Neutrophil (primary cell): ENCODE measurements at regions not wholly inside any gene's neighbourhood (a gene's known extent, or its start where the extent isn't known, plus 50 kb on each side); places are given as distances from the start of the nearest gene placed in this dataset.
"Not testable (repeated sequence)": the region's sequence is repeated elsewhere in the genome, so short reads cannot be mapped to it uniquely, and the experiment has no call there.

Experiments
- H3K27ac ChIP-seq: fragments of 200-600 bp; sonication (generic); 2 replicates; pipeline ENCODE4 v1.5.1; 2016; ENCODE audit warnings: mild to moderate bottlenecking, moderate library complexity
- H3K27me3 ChIP-seq: fragments of 200-600 bp; sonication (generic); 2 replicates; pipeline ENCODE4 v1.6.0; 2016; ENCODE audit warnings: mild to moderate bottlenecking
- H3K36me3 ChIP-seq: fragments of 200-600 bp; sonication (generic); 2 replicates; pipeline ENCODE4 v1.5.1; 2017
- H3K4me1 ChIP-seq, 2 experiments: fragments of 200-600 bp in 1 of 2; sonication (generic) in 1 of 2; 1 replicate in 1 of 2; 2 replicates in 1 of 2; pipeline versions ENCODE4 v1.5.1 to v1.6.1; 2013 to 2016; ENCODE audit warnings: low read depth in 1 of 2, low read length in 1 of 2, mild to moderate bottlenecking in 1 of 2, moderate library complexity in 1 of 2; ENCODE audit not compliant: control insufficient read depth in 1 of 2, insufficient read depth in 1 of 2
- H3K4me3 ChIP-seq, 2 experiments: fragments of 200-600 bp in 1 of 2; sonication (generic) in 1 of 2; 1 replicate in 1 of 2; 2 replicates in 1 of 2; pipeline ENCODE4 v1.5.1; 2013 to 2016; ENCODE audit warnings: low read depth in 1 of 2, low read length in 1 of 2, mild to moderate bottlenecking in 1 of 2, moderate library complexity in 1 of 2
- H3K9me3 ChIP-seq: fragments of 200-600 bp; sonication (generic); 2 replicates; pipeline ENCODE4 v1.5.1; 2016
- TF ChIP-seq, protein P1 (sequence below): fragments of 200-600 bp; sonication (generic); IDR thresholded peaks from 2 replicates; pipeline ENCODE4 v1.5.1; 2016; ENCODE audit warnings: antibody characterized with exemption

- Histone ChIP-seq H3K4me3 (no peak overlapping the region), H3K4me1 (no peaks in the 10 kb centered on the region), H3K9me3 (no peaks in the 10 kb centered on the region), H3K27ac (no peak overlapping the region), H3K27me3 (no peaks in the 10 kb centered on the region), H3K36me3 (no peaks in the 10 kb centered on the region)
- TF ChIP-seq, protein P1, sequence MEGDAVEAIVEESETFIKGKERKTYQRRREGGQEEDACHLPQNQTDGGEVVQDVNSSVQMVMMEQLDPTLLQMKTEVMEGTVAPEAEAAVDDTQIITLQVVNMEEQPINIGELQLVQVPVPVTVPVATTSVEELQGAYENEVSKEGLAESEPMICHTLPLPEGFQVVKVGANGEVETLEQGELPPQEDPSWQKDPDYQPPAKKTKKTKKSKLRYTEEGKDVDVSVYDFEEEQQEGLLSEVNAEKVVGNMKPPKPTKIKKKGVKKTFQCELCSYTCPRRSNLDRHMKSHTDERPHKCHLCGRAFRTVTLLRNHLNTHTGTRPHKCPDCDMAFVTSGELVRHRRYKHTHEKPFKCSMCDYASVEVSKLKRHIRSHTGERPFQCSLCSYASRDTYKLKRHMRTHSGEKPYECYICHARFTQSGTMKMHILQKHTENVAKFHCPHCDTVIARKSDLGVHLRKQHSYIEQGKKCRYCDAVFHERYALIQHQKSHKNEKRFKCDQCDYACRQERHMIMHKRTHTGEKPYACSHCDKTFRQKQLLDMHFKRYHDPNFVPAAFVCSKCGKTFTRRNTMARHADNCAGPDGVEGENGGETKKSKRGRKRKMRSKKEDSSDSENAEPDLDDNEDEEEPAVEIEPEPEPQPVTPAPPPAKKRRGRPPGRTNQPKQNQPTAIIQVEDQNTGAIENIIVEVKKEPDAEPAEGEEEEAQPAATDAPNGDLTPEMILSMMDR = no peak
Observed at GRCh38 chr3:153372326-153372725, 210.3 kb downstream of the RAP2B start.

DNA sequence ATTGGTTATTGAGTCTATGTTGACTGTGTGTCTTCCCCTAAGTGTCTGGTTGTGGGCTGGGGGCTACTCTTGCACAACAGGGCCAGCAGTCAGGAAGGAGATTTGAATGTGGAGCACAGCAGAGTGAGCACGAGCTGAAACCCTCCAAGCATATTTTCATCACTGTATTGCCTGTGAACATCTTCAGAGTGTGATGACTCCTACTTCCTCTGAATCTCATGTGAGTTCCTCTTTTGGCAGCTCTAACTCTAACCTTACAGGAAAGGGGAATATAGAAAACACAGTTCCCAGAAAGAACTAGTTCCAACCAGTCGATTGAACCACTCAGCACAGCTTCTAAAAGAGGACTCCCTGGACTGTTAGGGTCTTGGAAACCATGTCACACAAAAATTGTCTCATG is 211.6 kb downstream of the RAP2B start:
- no peaks in the 10 kb centered on the region for H3K4me1 ChIP-seq
- TF ChIP-seq, protein P1 = no peak
- H3K4me3 ChIP-seq = no peak overlapping the region
- H3K9me3 ChIP-seq = no peaks in the 10 kb centered on the region
- no peaks in the 10 kb centered on the region for H3K36me3 ChIP-seq
- H3K27me3 ChIP-seq = no peaks in the 10 kb centered on the region
- H3K27ac ChIP-seq = no peak overlapping the region

DNA sequence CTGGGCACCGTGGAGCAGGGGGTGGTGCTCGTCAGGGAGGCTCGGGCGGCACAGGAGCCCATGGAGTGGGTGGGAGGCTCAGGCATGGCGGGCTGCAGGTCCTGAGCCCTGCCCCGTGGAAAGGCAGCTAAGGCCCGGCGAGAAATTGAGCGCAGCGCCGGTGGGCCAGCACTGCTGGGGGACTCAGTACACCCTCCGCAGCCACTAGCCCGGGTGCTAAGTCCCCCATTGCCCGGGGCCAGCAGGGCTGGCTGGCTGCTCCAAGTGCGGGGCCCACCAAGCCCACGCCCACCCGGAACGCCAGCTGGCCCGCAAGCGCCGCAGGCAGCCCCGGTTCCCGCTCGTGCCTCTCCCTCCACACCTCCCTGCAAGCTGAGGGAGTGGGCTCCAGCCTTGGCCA is 216.3 kb downstream of the RAP2B start:
- H3K4me1 ChIP-seq, H3K9me3 ChIP-seq, H3K4me3 ChIP-seq, H3K36me3 ChIP-seq, H3K27me3 ChIP-seq, H3K27ac ChIP-seq: not testable (repeated sequence)

DNA sequence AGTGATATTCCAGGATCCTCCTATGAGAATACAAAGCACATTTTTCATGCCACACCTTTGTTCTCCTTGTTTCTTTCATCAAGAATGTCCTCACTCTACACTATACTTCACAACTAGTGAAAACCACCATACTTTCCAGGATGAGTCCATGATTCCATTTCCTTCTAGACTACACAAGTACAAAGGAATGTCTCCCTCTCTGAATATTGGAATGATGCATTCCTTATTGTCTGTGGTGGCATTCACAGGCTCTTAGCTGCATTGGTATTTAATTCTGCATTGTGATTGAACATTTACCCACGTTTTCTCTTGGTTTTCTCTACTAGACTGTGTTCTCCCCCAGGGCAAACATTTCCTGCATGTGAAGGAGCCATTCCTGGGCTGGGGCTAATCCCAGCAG is 217.5 kb downstream of the RAP2B start:
- H3K4me3 ChIP-seq = no peak overlapping the region
- H3K27me3 ChIP-seq = no peaks in the 10 kb centered on the region
- H3K27ac ChIP-seq = no peak overlapping the region
- no peaks in the 10 kb centered on the region for H3K36me3 ChIP-seq
- no peaks in the 10 kb centered on the region for H3K9me3 ChIP-seq
- no peaks in the 10 kb centered on the region for H3K4me1 ChIP-seq
- TF ChIP-seq, protein P1 = no peak

DNA sequence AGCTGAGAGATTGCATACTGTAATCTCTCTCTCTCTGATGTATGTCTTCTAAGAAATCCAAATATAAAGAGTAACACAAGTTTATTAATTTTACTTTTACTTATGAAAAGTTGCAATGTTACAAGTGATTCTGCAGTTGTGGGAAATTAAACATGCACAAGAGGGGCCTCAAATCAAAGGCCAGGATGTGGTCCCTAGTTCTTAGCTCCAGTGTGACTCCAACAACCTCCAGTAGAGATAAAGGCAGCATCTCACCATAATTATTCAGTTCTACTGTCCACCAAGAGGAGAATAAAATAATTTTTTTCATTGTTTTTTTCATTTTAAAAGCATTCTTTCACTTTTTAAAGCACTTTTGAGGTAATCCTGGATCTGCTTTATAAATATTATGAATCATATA is 223.3 kb downstream of the RAP2B start:
- no peaks in the 10 kb centered on the region for H3K36me3 ChIP-seq
- H3K9me3 ChIP-seq = no peaks in the 10 kb centered on the region
- no peaks in the 10 kb centered on the region for H3K27me3 ChIP-seq
- TF ChIP-seq, protein P1 = no peak
- H3K4me3 ChIP-seq = no peak overlapping the region
- no peak overlapping the region for H3K27ac ChIP-seq
- no peaks in the 10 kb centered on the region for H3K4me1 ChIP-seq

- H3K27ac ChIP-seq = no peak overlapping the region
- H3K9me3 ChIP-seq = no peaks in the 10 kb centered on the region
- TF ChIP-seq, protein P1 = no peak
Observed at GRCh38 chr3:153392363-153392762, 230.3 kb downstream of the RAP2B start.

More at GRCh38 chr3:153392363-153392762, 230.3 kb downstream of the RAP2B start:
- H3K36me3 ChIP-seq = no peaks in the 10 kb centered on the region
- H3K4me3 ChIP-seq = no peak overlapping the region
- H3K4me1 ChIP-seq = no peaks in the 10 kb centered on the region
- H3K27me3 ChIP-seq = no peaks in the 10 kb centered on the region
